HG02571 (cell line): ENCODE measurements at regions not wholly inside any gene's neighbourhood (a gene's known extent, or its start where the extent isn't known, plus 50 kb on each side); places are given as distances from the start of the nearest gene placed in this dataset.

Experiments used
- ATAC-seq: cut with Tn5 transposase; IDR thresholded peaks from one replicate; pipeline ENCODE4 v1.9.1; 2021; ENCODE audit warnings: mild to moderate bottlenecking, moderate library complexity; ENCODE audit not compliant: unreplicated experiment

GRCh38 chr9:129476821-129477611, 143.9 kb downstream of the C9orf50 start:
- ATAC-seq = no peak

- ATAC-seq = no peak
Measured at GRCh38 chr9:129474740-129475404, 146.0 kb downstream of the C9orf50 start.

- no peak for ATAC-seq
Measured at GRCh38 chr9:129473523-129474244, 147.2 kb downstream of the C9orf50 start.

- ATAC-seq = no peak
Measured at GRCh38 chr9:129472651-129473102, 148.2 kb downstream of the C9orf50 start.

GRCh38 chr9:129471201-129472019, 149.5 kb downstream of the C9orf50 start:
- no peak for ATAC-seq

- ATAC-seq = no peak
Measured at GRCh38 chr9:129469988-129470316, 150.9 kb downstream of the C9orf50 start.

- ATAC-seq = no peak
Measured at GRCh38 chr9:129469188-129469987, 151.5 kb downstream of the C9orf50 start.

GRCh38 chr9:129467739-129468666, 152.9 kb downstream of the C9orf50 start:
- ATAC-seq = no peak

- no peak for ATAC-seq
Measured at GRCh38 chr9:129467004-129467588, 153.8 kb downstream of the C9orf50 start.

GRCh38 chr9:129465834-129466535, 154.9 kb downstream of the C9orf50 start:
- no peak for ATAC-seq

GRCh38 chr9:129464972-129465833, 155.7 kb downstream of the C9orf50 start:
- ATAC-seq = no peak

GRCh38 chr9:129463994-129464393, 156.9 kb downstream of the C9orf50 start:
- ATAC-seq = no peak

- no peak for ATAC-seq
Measured at GRCh38 chr9:129463477-129463876, 157.4 kb downstream of the C9orf50 start.

- ATAC-seq = no peak
Measured at GRCh38 chr9:129462360-129462759, 158.5 kb downstream of the C9orf50 start.

- no peak for ATAC-seq
Measured at GRCh38 chr9:129460323-129461261, 160.3 kb downstream of the C9orf50 start.
